ENCODE measurements at regions not wholly inside any gene's neighbourhood (a gene's known extent, or its start where the extent isn't known, plus 50 kb on each side); places are given as distances from the start of the nearest gene placed in this dataset.

DNA sequence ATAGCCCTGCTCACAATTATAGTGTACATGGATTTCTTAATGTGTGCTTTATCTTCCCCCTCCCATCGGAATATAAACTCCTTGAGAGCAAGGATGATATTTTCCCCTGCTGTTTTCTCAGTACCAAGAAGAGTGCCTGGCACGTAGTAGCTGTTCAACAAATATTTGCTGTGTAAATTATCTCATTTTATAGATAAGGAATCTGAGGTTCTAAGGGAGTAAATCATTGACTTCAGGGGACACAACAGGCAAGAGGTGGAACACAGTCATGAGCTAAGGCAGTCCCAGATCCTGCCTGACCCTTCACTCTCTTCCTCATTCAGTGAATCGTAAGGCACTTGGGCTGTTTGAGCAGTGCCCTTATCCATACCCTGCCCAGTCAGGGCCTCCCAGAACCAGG lies 187.3 kb upstream of the TNP1 start:
- H2AFZ ChIP-seq (ENCODE audit: control insufficient read depth, low read length) = no peak overlapping the region
- H3K9ac ChIP-seq (ENCODE audit: control insufficient read depth, extremely low read depth, insufficient read depth, low read length) = no peak overlapping the region
- TF ChIP-seq EZH2 (IDR thresholded peaks at IDR 0.05; ENCODE audit: low read length) (no peak), CTCF (optimal IDR thresholded peaks at IDR 0.05 in 1 of 3, IDR thresholded peaks at IDR 0.05 in 1 of 3, conservative IDR thresholded peaks at IDR 0.05 in 1 of 3; ENCODE audit: extremely low read depth in 1 of 3, insufficient read depth in 2 of 3, low read length in 3 of 3) (no peak)
- H3K4me2 ChIP-seq (ENCODE audit: control insufficient read depth, extremely low read depth, insufficient read depth, low read depth, low read length) = no peak overlapping the region
- no peaks in the 10 kb centered on the region for H3K4me1 ChIP-seq (ENCODE audit: control insufficient read depth, extremely low read depth, insufficient read depth, low read length)
- H3K9me1 ChIP-seq (ENCODE audit: control insufficient read depth, extremely low read depth, insufficient read depth, low read length) = no peaks in the 10 kb centered on the region
- H3K27ac ChIP-seq (ENCODE audit: control insufficient read depth, insufficient read depth, low read length) = no peak overlapping the region
- no peaks in the 10 kb centered on the region for H3K27me3 ChIP-seq (ENCODE audit: control insufficient read depth, extremely low read depth, insufficient read depth, low read length)
- no peaks in the 10 kb centered on the region for H4K20me1 ChIP-seq (ENCODE audit: control insufficient read depth, extremely low read depth, insufficient read depth, low read length)
- dilution Hi-C loops (cut with MboI; ENCODE audit: extremely low pct_ligation_motif_present, low sequenced_read_pairs) = no loop called here
- no peaks in the 10 kb centered on the region for H3K9me3 ChIP-seq (ENCODE audit: control insufficient read depth, low read depth, low read length)
- H3K4me3 ChIP-seq (ENCODE audit: control insufficient read depth in 2 of 3, extremely low read depth in 1 of 3, insufficient read depth in 2 of 3, low read depth in 1 of 3, low read length in 3 of 3) = no peak overlapping the region
- H3K79me2 ChIP-seq (ENCODE audit: control insufficient read depth, insufficient read depth, low read length) = no peaks in the 10 kb centered on the region
- H3K36me3 ChIP-seq (ENCODE audit: control insufficient read depth in 2 of 2, extremely low read depth in 1 of 2, insufficient read depth in 2 of 2, low read length in 2 of 2) = no peaks in the 10 kb centered on the region
- FAIRE-seq (no peak), DNase-seq (ENCODE audit: low read depth, low spot score) (no peak)

DNA sequence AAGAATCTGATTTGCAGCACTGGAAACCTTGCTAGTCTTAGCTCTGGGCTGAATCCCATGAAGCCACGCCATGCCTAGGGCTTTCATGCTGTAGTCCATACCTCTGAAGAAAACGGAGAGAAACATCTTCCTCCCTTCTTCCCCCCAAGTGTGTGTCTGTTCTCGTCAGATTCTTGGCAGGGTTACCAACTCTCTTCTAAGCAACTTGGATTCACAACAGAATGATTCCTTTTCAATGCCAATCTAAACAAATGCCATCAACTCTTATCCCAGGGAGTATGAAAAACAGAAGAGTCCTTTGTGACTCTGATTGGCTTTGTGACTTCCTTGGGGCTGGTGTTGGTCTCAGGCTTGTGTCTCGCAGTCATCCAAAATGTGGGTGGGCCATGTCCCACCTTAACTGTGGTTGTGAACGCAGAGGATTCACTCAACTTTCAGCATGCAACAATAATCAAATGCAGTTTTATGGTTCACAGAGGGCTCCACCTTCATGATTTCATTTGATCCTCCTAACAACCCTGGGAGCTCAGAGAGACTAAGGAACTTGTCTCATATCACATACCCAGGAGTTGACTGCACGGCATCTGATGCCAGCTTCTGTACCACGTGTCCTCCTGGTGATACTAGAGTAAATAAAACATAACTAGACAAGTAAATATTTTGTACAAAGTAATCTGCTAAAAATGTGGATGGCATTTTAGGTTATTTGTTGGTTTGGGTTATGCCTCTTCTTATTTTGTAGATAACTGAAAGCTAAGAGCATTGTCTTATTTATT lies 186.0 kb upstream of the TNP1 start:
- no peak overlapping the region for H2AFZ ChIP-seq (ENCODE audit: control insufficient read depth, low read length)
- H3K27me3 ChIP-seq (ENCODE audit: control insufficient read depth, extremely low read depth, insufficient read depth, low read length) = no peaks in the 10 kb centered on the region
- no peaks in the 10 kb centered on the region for H3K9me3 ChIP-seq (ENCODE audit: control insufficient read depth, low read depth, low read length)
- H3K9ac ChIP-seq (ENCODE audit: control insufficient read depth, extremely low read depth, insufficient read depth, low read length) = no peak overlapping the region
- DNase-seq (ENCODE audit: low read depth, low spot score) (no peak), FAIRE-seq (no peak)
- no peaks in the 10 kb centered on the region for H3K4me1 ChIP-seq (ENCODE audit: control insufficient read depth, extremely low read depth, insufficient read depth, low read length)
- H3K4me3 ChIP-seq (ENCODE audit: control insufficient read depth in 2 of 3, extremely low read depth in 1 of 3, insufficient read depth in 2 of 3, low read depth in 1 of 3, low read length in 3 of 3) = no peak overlapping the region
- TF ChIP-seq CTCF (optimal IDR thresholded peaks at IDR 0.05 in 1 of 3, IDR thresholded peaks at IDR 0.05 in 1 of 3, conservative IDR thresholded peaks at IDR 0.05 in 1 of 3; ENCODE audit: extremely low read depth in 1 of 3, insufficient read depth in 2 of 3, low read length in 3 of 3) (no peak), EZH2 (IDR thresholded peaks at IDR 0.05; ENCODE audit: low read length) (no peak)
- H3K4me2 ChIP-seq (ENCODE audit: control insufficient read depth, extremely low read depth, insufficient read depth, low read depth, low read length) = no peak overlapping the region
- no peak overlapping the region for H3K27ac ChIP-seq (ENCODE audit: control insufficient read depth, insufficient read depth, low read length)
- no peaks in the 10 kb centered on the region for H3K79me2 ChIP-seq (ENCODE audit: control insufficient read depth, insufficient read depth, low read length)
- no peaks in the 10 kb centered on the region for H3K9me1 ChIP-seq (ENCODE audit: control insufficient read depth, extremely low read depth, insufficient read depth, low read length)
- no peaks in the 10 kb centered on the region for H3K36me3 ChIP-seq (ENCODE audit: control insufficient read depth in 2 of 2, extremely low read depth in 1 of 2, insufficient read depth in 2 of 2, low read length in 2 of 2)
- dilution Hi-C loops (cut with MboI; ENCODE audit: extremely low pct_ligation_motif_present, low sequenced_read_pairs) = no loop called here
- no peaks in the 10 kb centered on the region for H4K20me1 ChIP-seq (ENCODE audit: control insufficient read depth, extremely low read depth, insufficient read depth, low read length)

All from keratinocyte (primary cell).